ENCODE measurements at regions not wholly inside any gene's neighbourhood (a gene's known extent, or its start where the extent isn't known, plus 50 kb on each side); places are given as distances from the start of the nearest gene placed in this dataset.
"Not testable (repeated sequence)": the region's sequence is repeated elsewhere in the genome, so short reads cannot be mapped to it uniquely, and the experiment has no call there.

DNA sequence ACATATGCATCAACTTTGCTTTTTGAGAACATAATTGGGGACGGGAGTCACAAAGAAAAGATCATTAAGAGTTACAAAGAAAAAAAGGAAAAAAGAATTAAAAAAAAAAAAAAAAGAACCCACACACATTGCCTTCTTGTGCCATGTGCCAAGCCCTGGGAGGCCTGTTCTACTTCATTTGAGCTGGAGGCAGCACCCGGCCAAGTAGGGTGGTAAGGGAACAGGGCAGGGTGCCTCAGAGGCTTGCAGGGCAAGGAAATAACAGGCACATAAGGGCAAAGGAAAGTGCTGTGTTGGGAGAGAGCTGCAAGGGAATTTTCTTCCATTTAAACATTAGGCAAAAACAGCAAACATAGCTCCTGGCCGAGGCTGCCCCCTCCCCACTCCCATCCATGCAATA, 418.0 kb downstream of the TMEM182 start:
- intact Hi-C loops (cut with micrococcal nuclease), result no loop called here
- DNase-seq (ENCODE audit: low spot score), result no peak
- H3K36me3 Mint-ChIP-seq (ENCODE audit: low read depth), result no peaks in the 10 kb centered on the region
- H3K4me3 Mint-ChIP-seq (ENCODE audit: low read depth), result no peak overlapping the region
- H3K27me3 Mint-ChIP-seq (ENCODE audit: low read depth), result no peaks in the 10 kb centered on the region
- H3K9me3 Mint-ChIP-seq, result no peaks in the 10 kb centered on the region
- peaks cover 1% of the 10 kb centered on the region for H3K4me1 Mint-ChIP-seq (ENCODE audit: low read depth)
- no peak overlapping the region for H3K27ac Mint-ChIP-seq

DNA sequence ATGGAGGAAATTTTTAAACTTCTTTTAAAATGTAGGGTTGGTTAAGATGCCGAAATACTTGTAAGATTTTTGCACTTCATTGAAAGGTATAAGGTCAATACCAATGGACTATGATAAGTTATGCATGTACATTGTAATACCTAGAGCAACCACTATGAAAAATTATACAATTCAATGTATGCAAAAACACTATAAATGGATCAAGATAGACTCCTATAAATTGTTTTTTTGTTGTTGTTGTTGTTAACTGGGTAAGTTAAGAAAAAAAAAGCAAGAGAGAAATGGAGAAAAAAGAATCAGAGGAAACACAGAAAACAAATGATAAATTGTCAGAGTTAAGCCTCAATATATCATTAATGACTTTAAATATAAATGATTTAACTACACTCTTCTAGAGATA, 421.2 kb downstream of the TMEM182 start:
- H3K36me3 Mint-ChIP-seq (ENCODE audit: low read depth), result no peaks in the 10 kb centered on the region
- no peaks in the 10 kb centered on the region for H3K9me3 Mint-ChIP-seq
- no peak overlapping the region for H3K27ac Mint-ChIP-seq
- intact Hi-C loops (cut with micrococcal nuclease), result no loop called here
- DNase-seq (ENCODE audit: low spot score), result no peak
- H3K27me3 Mint-ChIP-seq (ENCODE audit: low read depth), result no peaks in the 10 kb centered on the region
- no peak overlapping the region for H3K4me3 Mint-ChIP-seq (ENCODE audit: low read depth)
- no peaks in the 10 kb centered on the region for H3K4me1 Mint-ChIP-seq (ENCODE audit: low read depth)

DNA sequence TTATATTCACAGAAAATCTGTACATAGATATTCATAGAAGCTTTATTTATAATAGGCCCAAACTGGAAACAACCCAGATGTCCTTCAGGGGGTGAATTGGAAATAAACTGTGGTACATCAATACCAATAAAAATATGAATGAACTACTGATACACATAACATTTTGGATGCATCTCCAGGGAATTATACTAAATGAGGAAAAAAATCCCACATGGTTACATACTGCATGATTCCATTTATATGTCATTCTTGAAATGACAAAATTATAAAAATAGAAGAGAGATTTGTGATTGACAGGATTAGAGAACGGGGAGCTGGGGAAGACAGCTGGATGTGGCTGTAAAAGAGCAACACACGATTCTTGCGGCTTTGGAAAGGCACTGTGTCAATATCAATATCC, 435.0 kb downstream of the TMEM182 start:
- H3K27me3 Mint-ChIP-seq (ENCODE audit: low read depth), result no peaks in the 10 kb centered on the region
- intact Hi-C loops (cut with micrococcal nuclease), result no loop called here
- H3K4me1 Mint-ChIP-seq (ENCODE audit: low read depth), result no peaks in the 10 kb centered on the region
- H3K27ac Mint-ChIP-seq, result no peak overlapping the region
- H3K9me3 Mint-ChIP-seq, result peaks cover 3% of the 10 kb centered on the region
- no peaks in the 10 kb centered on the region for H3K36me3 Mint-ChIP-seq (ENCODE audit: low read depth)
- DNase-seq (ENCODE audit: low spot score), result no peak
- H3K4me3 Mint-ChIP-seq (ENCODE audit: low read depth), result no peak overlapping the region

DNA sequence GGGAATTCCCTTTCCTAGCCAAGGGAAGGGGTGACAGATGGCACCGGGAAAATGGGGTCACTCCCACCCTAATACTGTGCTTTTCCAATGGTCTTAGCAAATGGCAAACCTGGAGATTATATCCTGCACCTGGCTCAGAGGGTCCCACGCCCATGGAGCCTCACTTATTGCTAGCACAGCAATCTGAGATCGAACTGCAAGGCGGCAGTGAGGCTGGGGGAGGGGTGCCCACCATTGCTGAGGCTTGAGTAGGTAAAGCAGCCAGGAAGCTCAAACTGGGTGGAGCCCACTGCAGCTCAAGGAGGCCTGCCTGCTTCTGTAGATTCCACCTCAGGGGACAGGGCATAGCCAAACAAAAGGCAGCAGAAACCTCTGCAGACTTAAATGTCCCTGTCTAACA, 438.9 kb downstream of the TMEM182 start:
- intact Hi-C loops (cut with micrococcal nuclease); H3K4me3 Mint-ChIP-seq (ENCODE audit: low read depth); H3K4me1 Mint-ChIP-seq (ENCODE audit: low read depth); H3K27me3 Mint-ChIP-seq (ENCODE audit: low read depth); DNase-seq (ENCODE audit: low spot score); H3K27ac Mint-ChIP-seq; H3K36me3 Mint-ChIP-seq (ENCODE audit: low read depth): not testable (repeated sequence)
- peaks cover 14% of the 10 kb centered on the region for H3K9me3 Mint-ChIP-seq

DNA sequence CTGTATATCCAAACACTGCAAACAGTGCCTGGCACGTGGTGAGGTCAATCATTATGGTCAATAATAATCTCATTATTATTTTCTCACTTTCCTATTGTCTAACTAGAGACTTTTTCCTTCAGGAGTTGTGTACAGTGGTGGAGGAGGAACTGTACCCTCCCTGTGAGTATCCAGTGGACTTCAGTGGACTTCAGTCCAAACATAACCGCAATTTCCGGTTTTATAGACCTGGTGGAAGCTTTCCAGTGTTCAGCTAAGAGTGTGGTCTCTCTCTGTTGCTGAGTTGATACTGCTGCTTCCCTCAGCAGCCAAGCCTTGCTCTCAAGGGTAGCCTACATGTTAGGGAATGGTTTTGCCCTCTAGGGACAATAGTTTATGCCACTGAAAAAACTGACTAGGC, 447.1 kb downstream of the TMEM182 start:
- Mint-ChIP-seq H3K9me3 (peaks cover 4% of the 10 kb centered on the region), H3K4me3 (ENCODE audit: low read depth) (no peak overlapping the region), H3K36me3 (ENCODE audit: low read depth) (no peaks in the 10 kb centered on the region), H3K27ac (no peak overlapping the region), H3K4me1 (ENCODE audit: low read depth) (no peaks in the 10 kb centered on the region), H3K27me3 (ENCODE audit: low read depth) (no peaks in the 10 kb centered on the region)
- intact Hi-C loops (cut with micrococcal nuclease), result no loop called here
- no peak for DNase-seq (ENCODE audit: low spot score)

DNA sequence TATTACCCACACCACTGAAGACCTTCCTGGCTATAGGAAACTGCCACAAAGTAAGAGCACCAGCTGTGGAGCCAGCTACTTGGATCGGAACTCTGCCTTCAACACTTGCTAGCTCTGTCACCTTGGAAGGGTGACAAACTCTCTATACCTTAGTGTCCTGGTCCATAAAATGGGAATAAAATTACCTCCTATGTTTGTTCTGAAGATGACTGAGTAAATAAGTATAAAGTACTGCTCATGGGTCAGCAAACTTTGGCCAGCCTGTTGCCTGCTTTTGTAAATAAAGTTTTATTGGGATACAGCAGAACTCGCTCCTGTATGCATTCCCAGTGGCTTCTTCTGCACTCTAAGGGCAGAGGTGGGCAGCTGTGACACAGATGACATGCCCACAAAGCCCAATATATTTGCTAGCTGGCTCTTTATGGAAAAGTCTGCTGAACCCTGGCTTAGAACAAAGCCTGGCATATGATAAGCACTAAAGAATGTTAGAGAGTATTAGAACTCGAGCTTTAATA, 451.3 kb downstream of the TMEM182 start:
- Mint-ChIP-seq H3K4me3 (ENCODE audit: low read depth) (no peak overlapping the region), H3K27ac (no peak overlapping the region), H3K9me3 (no peaks in the 10 kb centered on the region), H3K27me3 (ENCODE audit: low read depth) (no peaks in the 10 kb centered on the region), H3K36me3 (ENCODE audit: low read depth) (no peaks in the 10 kb centered on the region), H3K4me1 (ENCODE audit: low read depth) (no peaks in the 10 kb centered on the region)
- intact Hi-C loops (cut with micrococcal nuclease), result no loop called here
- DNase-seq (ENCODE audit: low spot score), result no peak

DNA sequence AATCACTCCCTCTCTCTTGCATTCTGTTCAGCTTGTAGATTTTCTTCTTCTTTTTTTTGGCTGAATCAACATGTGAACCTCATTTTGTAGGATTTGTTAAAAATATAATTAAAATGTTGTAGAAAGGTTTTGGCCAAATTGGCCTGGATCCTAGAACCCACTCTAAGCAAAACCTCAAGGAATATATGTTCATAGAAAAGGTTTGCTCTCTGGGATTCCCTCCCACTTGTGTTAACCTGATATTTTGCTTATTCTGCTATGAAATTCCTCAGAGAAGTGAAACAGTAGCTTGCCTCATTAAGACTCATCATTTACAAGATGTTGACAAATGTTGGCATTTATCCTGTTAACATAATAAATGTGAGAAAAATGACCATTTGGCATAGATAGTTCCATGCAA, 456.7 kb downstream of the TMEM182 start:
- H3K27ac Mint-ChIP-seq, result no peak overlapping the region
- H3K9me3 Mint-ChIP-seq, result no peaks in the 10 kb centered on the region

DNA sequence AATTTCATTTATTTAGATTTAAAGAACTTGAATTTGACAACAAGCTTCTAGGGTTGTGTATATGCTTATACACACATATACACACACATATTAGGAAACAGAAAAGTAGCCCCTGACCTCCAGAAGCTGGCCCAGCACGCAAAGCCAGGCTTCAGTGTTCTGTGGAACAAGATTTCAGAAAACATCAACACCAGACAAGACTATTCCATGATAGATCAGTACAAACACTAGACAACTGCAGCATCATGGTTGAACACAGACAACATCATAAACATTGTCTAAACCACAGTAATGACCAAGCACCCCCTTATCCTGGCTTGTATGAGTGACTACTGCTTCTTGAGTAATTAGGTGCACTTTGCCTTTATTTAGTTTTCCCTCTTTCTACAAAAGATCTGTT, 457.6 kb downstream of the TMEM182 start:
- intact Hi-C loops (cut with micrococcal nuclease), result no loop called here
- DNase-seq (ENCODE audit: low spot score), result no peak
- H3K27me3 Mint-ChIP-seq (ENCODE audit: low read depth), result no peaks in the 10 kb centered on the region
- H3K4me3 Mint-ChIP-seq (ENCODE audit: low read depth), result no peak overlapping the region
- H3K27ac Mint-ChIP-seq, result no peak overlapping the region
- no peaks in the 10 kb centered on the region for H3K36me3 Mint-ChIP-seq (ENCODE audit: low read depth)
- no peaks in the 10 kb centered on the region for H3K9me3 Mint-ChIP-seq
- no peaks in the 10 kb centered on the region for H3K4me1 Mint-ChIP-seq (ENCODE audit: low read depth)

More for the DNA sequence above, 456.7 kb downstream of the TMEM182 start:
- intact Hi-C loops (cut with micrococcal nuclease), result no loop called here
- H3K27me3 Mint-ChIP-seq (ENCODE audit: low read depth), result no peaks in the 10 kb centered on the region
- DNase-seq (ENCODE audit: low spot score), result no peak
- H3K4me3 Mint-ChIP-seq (ENCODE audit: low read depth), result no peak overlapping the region
- no peaks in the 10 kb centered on the region for H3K4me1 Mint-ChIP-seq (ENCODE audit: low read depth)
- no peaks in the 10 kb centered on the region for H3K36me3 Mint-ChIP-seq (ENCODE audit: low read depth)

DNA sequence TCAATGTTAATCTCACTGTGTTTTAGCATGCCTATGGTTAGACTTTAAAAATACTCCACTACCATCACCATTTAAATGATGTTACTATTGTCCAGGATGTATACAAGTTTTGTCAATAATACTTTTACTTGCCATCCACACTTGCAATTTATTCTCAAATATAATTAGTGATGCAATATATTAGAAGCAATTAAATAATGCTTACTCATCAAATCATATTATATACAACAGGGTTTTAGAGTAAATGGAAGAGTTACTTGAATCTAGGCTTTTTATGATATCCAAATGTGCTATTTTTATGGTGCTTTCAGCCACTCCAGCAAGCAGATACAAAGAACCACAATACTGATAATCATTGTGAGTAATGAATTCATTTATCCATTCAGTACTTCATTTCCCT, 461.1 kb downstream of the TMEM182 start:
- no peak overlapping the region for H3K27ac Mint-ChIP-seq
- H3K27me3 Mint-ChIP-seq (ENCODE audit: low read depth), result no peaks in the 10 kb centered on the region
- DNase-seq (ENCODE audit: low spot score), result no peak
- no peaks in the 10 kb centered on the region for H3K36me3 Mint-ChIP-seq (ENCODE audit: low read depth)
- no peaks in the 10 kb centered on the region for H3K4me1 Mint-ChIP-seq (ENCODE audit: low read depth)
- no peak overlapping the region for H3K4me3 Mint-ChIP-seq (ENCODE audit: low read depth)
- no peaks in the 10 kb centered on the region for H3K9me3 Mint-ChIP-seq
- intact Hi-C loops (cut with micrococcal nuclease), result no loop called here

DNA sequence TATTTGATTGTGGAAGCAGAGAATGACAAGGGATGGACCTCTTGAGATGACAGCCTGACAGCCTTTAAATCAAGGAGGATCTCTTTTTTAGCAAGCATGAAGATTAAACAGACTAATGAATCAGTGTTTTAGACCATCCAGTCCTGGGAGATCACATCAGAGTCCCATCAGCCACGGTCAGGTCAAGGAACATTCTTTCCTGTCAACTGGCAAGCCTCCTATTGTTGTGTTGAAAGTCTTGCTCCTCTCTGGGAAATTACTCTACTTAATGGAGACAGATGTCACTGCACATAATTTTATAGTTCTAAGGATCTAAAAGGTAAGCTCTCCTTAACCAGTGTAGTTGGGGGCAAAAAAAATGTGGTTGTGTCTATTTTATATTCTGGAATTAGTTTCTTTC, 469.0 kb downstream of the TMEM182 start:
- Mint-ChIP-seq H3K36me3 (ENCODE audit: low read depth) (no peaks in the 10 kb centered on the region), H3K4me1 (ENCODE audit: low read depth) (no peaks in the 10 kb centered on the region), H3K27ac (no peak overlapping the region), H3K9me3 (no peaks in the 10 kb centered on the region), H3K4me3 (ENCODE audit: low read depth) (no peak overlapping the region), H3K27me3 (ENCODE audit: low read depth) (no peaks in the 10 kb centered on the region)
- intact Hi-C loops (cut with micrococcal nuclease), result no loop called here
- no peak for DNase-seq (ENCODE audit: low spot score)

DNA sequence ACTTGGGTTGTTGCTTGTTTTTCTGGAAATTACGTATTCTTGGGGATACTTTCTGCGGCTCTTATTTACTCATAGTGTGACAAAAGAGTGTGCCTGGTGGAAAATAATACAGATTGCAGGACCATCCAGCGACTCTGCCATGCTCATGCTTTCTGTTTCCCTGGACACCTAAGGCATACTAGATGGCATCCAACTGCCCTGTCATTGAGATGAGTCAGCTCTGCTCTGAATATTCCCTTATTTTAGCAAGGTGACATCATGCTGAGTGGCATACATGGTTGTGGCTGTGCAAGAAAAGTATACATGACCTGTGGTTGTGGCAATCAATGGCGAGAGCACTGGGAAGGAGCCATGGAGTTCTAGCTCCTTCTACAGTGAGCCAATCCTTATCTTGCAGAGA, 471.0 kb downstream of the TMEM182 start:
- DNase-seq (ENCODE audit: low spot score), result no peak
- H3K27me3 Mint-ChIP-seq (ENCODE audit: low read depth), result no peaks in the 10 kb centered on the region
- H3K4me1 Mint-ChIP-seq (ENCODE audit: low read depth), result no peaks in the 10 kb centered on the region
- H3K27ac Mint-ChIP-seq, result no peak overlapping the region
- H3K9me3 Mint-ChIP-seq, result peaks cover 7% of the 10 kb centered on the region
- intact Hi-C loops (cut with micrococcal nuclease), result no loop called here
- H3K4me3 Mint-ChIP-seq (ENCODE audit: low read depth), result no peak overlapping the region
- no peaks in the 10 kb centered on the region for H3K36me3 Mint-ChIP-seq (ENCODE audit: low read depth)

DNA sequence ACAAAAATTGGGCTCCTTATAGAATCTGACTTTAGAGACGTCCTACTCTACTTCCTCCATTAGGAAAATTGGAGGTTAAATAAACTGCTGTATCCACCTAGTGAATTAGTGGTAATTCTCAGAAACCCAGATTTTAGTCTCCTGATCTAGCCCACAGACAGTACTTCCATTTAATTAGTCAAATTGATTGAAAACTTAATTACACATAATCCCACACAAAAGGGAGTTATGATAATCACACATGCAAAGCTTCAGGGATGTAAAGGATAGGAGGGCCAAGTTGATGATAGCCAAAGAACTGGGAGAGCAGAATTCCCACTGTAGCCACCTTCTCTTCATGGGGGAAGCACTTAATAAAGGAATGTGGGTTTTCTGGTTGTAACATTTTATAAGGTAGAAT, 471.9 kb downstream of the TMEM182 start:
- H3K4me3 Mint-ChIP-seq (ENCODE audit: low read depth), result no peak overlapping the region
- no peaks in the 10 kb centered on the region for H3K4me1 Mint-ChIP-seq (ENCODE audit: low read depth)
- DNase-seq (ENCODE audit: low spot score), result no peak
- no peaks in the 10 kb centered on the region for H3K36me3 Mint-ChIP-seq (ENCODE audit: low read depth)
- H3K9me3 Mint-ChIP-seq, result peaks cover 12% of the 10 kb centered on the region
- no peak overlapping the region for H3K27ac Mint-ChIP-seq
- no peaks in the 10 kb centered on the region for H3K27me3 Mint-ChIP-seq (ENCODE audit: low read depth)
- intact Hi-C loops (cut with micrococcal nuclease), result no loop called here

DNA sequence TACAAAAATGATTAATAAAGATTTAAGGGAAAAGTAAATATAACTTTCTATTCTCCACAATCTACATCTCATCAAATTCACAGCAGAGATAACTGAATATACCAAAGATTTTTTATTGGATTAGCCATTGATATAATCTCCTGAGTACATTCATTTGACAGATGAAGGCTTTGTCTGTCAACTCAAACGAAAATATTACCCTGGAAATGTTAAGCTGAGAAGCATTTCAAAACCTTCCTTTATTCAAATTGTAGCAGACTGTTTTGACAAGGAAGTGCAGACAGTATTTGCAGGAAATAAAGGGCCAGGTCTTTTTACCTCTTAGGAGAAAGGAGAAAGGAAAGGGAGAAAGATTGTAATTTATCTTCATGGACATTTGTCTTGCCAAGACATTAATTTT, 473.5 kb downstream of the TMEM182 start:
- Mint-ChIP-seq H3K9me3 (peaks cover 13% of the 10 kb centered on the region), H3K27me3 (ENCODE audit: low read depth) (no peaks in the 10 kb centered on the region), H3K27ac (no peak overlapping the region), H3K4me3 (ENCODE audit: low read depth) (no peak overlapping the region), H3K4me1 (ENCODE audit: low read depth) (no peaks in the 10 kb centered on the region), H3K36me3 (ENCODE audit: low read depth) (no peaks in the 10 kb centered on the region)
- no peak for DNase-seq (ENCODE audit: low spot score)
- intact Hi-C loops (cut with micrococcal nuclease), result no loop called here

DNA sequence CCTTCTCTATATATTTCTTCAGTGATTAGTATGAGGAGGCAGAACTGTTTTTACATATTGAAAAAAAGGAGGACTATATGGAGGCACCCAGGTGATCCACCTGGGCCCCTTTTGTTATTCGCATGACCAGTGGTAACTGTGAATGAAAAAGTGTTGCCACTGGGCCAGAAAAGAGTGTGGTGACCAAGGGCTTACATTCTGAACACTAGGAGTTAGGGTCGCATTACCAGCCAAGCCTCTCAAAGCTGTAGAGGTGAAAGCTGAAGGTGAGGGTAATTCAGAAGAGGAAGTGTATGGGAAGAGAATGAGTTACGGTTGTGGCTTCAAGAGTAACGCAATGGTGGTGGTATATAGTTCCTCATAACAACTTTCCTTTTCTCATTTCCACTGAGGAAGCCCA, 487.6 kb downstream of the TMEM182 start:
- H3K27ac Mint-ChIP-seq, result no peak overlapping the region
- intact Hi-C loops (cut with micrococcal nuclease), result no loop called here
- H3K4me1 Mint-ChIP-seq (ENCODE audit: low read depth), result no peaks in the 10 kb centered on the region
- no peak for DNase-seq (ENCODE audit: low spot score)
- no peaks in the 10 kb centered on the region for H3K36me3 Mint-ChIP-seq (ENCODE audit: low read depth)
- H3K27me3 Mint-ChIP-seq (ENCODE audit: low read depth), result no peaks in the 10 kb centered on the region
- H3K9me3 Mint-ChIP-seq, result peaks cover 4% of the 10 kb centered on the region
- no peak overlapping the region for H3K4me3 Mint-ChIP-seq (ENCODE audit: low read depth)

Data from activated T-helper 2 cell treated with anti-CD3 and anti-CD28 coated beads, Interferon-gamma antibody, Interleukin-2, Interleukin-4, amounts not matched to agents 10 μg/mL and 5 μg/mL and 100 μg/mL, durations not matched to agents 14 hours and 24 hours and 36 hours (primary cell).